Colonic mucosa (tissue), 4 donors: ENCODE measurements at regions not wholly inside any gene's neighbourhood (a gene's known extent, or its start where the extent isn't known, plus 50 kb on each side); places are given as distances from the start of the nearest gene placed in this dataset.
"Not testable (repeated sequence)": the region's sequence is repeated elsewhere in the genome, so short reads cannot be mapped to it uniquely, and the experiment has no call there.

ENCODE experiments used
- DNase-seq: peaks from one replicate; pipeline ENCODE4 v3.0.0-alpha.2; 2020
- H3K27ac ChIP-seq: fragments of 200-600 bp; one replicate; pipeline ENCODE4 v1.8.0; 2021
- H3K27me3 ChIP-seq: fragments of 200-600 bp; one replicate; pipeline ENCODE4 v1.8.0; 2021
- H3K36me3 ChIP-seq: fragments of 200-600 bp; one replicate; pipeline ENCODE4 v1.8.0; 2021
- H3K4me1 ChIP-seq: fragments of 200-600 bp; one replicate; pipeline ENCODE4 v1.8.0; 2021; ENCODE audit warnings: mild to moderate bottlenecking
- H3K4me3 ChIP-seq: fragments of 200-600 bp; one replicate; pipeline ENCODE4 v1.8.0; 2021
- H3K9ac ChIP-seq, 2 donors: one replicate each; pipeline ENCODE4 v1.7.0; 2013; ENCODE audit warnings: control low read depth in 2 of 2, low read depth in 2 of 2, low read length in 2 of 2
- H3K9me3 ChIP-seq: fragments of 200-600 bp; one replicate; pipeline ENCODE4 v1.8.0; 2021
- CTCF ChIP-seq: fragments of 200-600 bp; IDR thresholded peaks from one replicate; pipeline ENCODE4 v1.8.0; 2022; ENCODE audit warnings: antibody characterized with exemption, mild to moderate bottlenecking
- intact Hi-C: fragments of 100-400 bp; cut with DNase I; formaldehyde crosslinking; loops from one replicate; pipeline ENCODE4 v1.14.1; 2022
- donor health status: healthy.
- donor health status: DM: no; HTN: no; CAD: no.
- donor health status: DM: no; HTN: no; CAD: no.

- no peaks in the 10 kb centered on the region for H3K36me3 ChIP-seq
- H3K9me3 ChIP-seq, result no peaks in the 10 kb centered on the region
- no peak overlapping the region for H3K27ac ChIP-seq
- TF ChIP-seq CTCF, result no peak
- DNase-seq, result no peak
- intact Hi-C loops, result no loop called here
- no peak overlapping the region for H3K4me3 ChIP-seq
- H3K9ac ChIP-seq, result no peak overlapping the region
- no peaks in the 10 kb centered on the region for H3K4me1 ChIP-seq
- H3K27me3 ChIP-seq, result no peaks in the 10 kb centered on the region
Measured at GRCh38 chr2:113351375-113352355, 72.9 kb upstream of the PAX8 start.

DNA sequence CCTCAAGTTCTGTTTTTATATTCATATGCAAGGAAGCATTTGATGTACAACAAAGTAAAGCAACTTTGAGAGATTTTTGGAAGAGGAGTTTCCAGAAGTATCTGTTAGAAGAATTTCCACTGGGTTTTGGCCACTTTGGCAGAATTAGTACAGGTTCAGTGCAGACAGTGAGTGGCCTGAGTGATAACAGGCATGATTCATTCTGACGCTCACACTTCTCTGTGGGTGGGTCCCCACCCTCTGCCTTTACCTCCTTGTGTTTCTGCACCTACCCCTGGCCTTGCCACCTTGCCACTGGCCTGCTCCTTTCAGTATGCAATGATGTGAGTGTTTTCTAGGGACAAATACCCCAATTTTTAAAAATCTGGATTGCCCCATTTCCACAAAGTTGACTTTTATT, 65.1 kb upstream of the PAX8 start:
- DNase-seq, H3K36me3 ChIP-seq: not testable (repeated sequence)

DNA sequence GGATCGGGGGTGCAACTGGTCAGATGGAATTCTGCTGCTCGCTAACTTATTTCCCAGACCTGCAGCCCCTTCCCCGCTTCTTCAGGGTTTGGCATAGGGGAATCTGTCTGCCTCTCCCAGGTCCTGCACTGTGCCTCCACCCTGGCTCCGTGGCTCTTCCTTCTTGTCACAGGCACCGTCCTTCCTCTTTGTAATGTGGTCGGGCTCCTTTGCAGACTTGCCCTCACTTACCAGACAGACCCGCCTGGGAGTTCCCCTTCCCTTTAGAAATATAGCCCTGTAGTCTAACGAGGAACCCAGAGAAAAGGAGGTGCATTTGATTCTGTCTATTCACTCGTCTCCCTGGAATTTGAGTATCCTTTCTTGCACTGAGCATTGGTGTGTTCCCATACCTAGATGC, 63.9 kb upstream of the PAX8 start:
- H3K27ac ChIP-seq, result no peak overlapping the region
- H3K9me3 ChIP-seq, result no peaks in the 10 kb centered on the region
- no peak overlapping the region for H3K4me3 ChIP-seq
- H3K27me3 ChIP-seq, result no peaks in the 10 kb centered on the region
- no peaks in the 10 kb centered on the region for H3K4me1 ChIP-seq
- no peak for TF ChIP-seq CTCF
- H3K9ac ChIP-seq, result no peak overlapping the region
- no peak for DNase-seq
- intact Hi-C loops, result no loop called here
- H3K36me3 ChIP-seq, result no peaks in the 10 kb centered on the region

More for the DNA sequence above, 65.1 kb upstream of the PAX8 start:
- H3K9me3 ChIP-seq, H3K9ac ChIP-seq, H3K27ac ChIP-seq, H3K4me3 ChIP-seq, H3K27me3 ChIP-seq, intact Hi-C loops, H3K4me1 ChIP-seq: not testable (repeated sequence)

DNA sequence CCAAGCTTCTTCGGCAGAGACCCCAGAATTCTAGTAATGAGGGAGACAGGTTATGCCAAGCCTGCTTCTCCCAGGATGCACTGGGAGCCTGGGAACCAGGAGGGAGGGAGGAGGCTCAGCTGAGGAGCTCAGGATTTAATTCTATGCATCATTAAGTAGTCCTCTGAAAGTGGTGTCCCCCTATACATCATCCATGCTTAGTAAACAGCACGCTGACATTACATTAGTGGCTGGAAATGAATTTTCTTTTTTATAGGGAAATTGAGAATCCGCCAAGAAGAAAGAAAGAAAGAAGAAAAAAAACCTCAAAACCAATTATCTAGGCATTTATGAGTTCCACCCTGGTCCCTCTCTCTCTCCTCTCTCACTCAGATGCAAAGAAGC, 63.1 kb upstream of the PAX8 start:
- DNase-seq, H3K36me3 ChIP-seq, H3K4me1 ChIP-seq, H3K4me3 ChIP-seq, H3K9ac ChIP-seq, H3K27me3 ChIP-seq, H3K9me3 ChIP-seq, H3K27ac ChIP-seq, intact Hi-C loops: not testable (repeated sequence)

GRCh38 chr2:113341191-113341869, 62.6 kb upstream of the PAX8 start:
- Histone ChIP-seq H3K27ac (no peak overlapping the region), H3K36me3 (no peaks in the 10 kb centered on the region), H3K27me3 (no peaks in the 10 kb centered on the region), H3K4me3 (no peak overlapping the region), H3K4me1 (no peaks in the 10 kb centered on the region), H3K9me3 (no peaks in the 10 kb centered on the region), H3K9ac (no peak overlapping the region)
- no peak for TF ChIP-seq CTCF
- intact Hi-C loops, result no loop called here
- DNase-seq, result no peak

GRCh38 chr2:113337809-113338208, 59.1 kb upstream of the PAX8 start:
- Histone ChIP-seq H3K27me3 (no peaks in the 10 kb centered on the region), H3K4me1 (no peaks in the 10 kb centered on the region), H3K9ac (no peak overlapping the region), H3K4me3 (no peak overlapping the region), H3K36me3 (no peaks in the 10 kb centered on the region), H3K9me3 (no peaks in the 10 kb centered on the region), H3K27ac (no peak overlapping the region)
- no peak for DNase-seq
- no peak for TF ChIP-seq CTCF
- intact Hi-C loops, result no loop called here

- DNase-seq, result peak; percentile 40
- H3K27ac ChIP-seq, H3K9ac ChIP-seq, H3K4me1 ChIP-seq, H3K9me3 ChIP-seq, H3K36me3 ChIP-seq, intact Hi-C loops, H3K27me3 ChIP-seq, H3K4me3 ChIP-seq: not testable (repeated sequence)
Measured at GRCh38 chr2:113336040-113336439, 57.3 kb upstream of the PAX8 start.
